ENCODE measurements at regions not wholly inside any gene's neighbourhood (a gene's known extent, or its start where the extent isn't known, plus 50 kb on each side); places are given as distances from the start of the nearest gene placed in this dataset.
"Not testable (repeated sequence)": the region's sequence is repeated elsewhere in the genome, so short reads cannot be mapped to it uniquely, and the experiment has no call there.

DNA sequence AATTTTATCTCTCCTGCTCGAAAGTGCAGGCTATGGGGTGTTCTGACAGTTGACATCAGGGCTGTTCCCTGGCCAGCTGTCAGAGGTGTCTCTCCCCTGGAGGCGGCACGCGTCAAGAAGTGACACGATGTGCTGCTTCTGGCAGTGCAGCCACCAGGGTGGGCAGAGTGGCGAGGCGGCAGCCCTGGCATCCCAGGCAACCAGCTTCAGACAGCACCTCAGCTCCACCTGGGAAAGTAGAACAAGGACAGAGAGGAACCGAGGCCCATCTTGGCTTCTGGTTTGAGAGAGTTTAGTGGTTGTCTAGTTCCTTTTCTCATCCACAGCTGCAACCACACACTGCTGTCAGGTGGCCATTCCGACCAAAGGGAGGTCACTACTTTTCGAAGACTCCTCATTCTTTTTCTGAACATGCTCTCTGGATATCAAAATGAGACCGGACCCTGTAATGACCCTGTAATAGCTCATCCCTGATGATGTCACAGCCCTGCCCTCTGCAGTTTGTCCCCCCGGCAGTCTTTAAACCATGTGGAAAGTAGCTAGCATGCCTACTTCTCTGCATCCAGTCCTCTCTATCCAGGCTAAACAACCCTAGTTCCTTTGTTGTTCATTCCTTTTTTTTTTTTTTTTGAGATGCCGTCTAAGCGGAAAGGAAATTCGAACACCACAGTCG lies 381.0 kb upstream of the NRP1 start:
- DNase-seq (ENCODE audit: low read depth in 4 of 4, low spot score in 3 of 4) = no peak

DNA sequence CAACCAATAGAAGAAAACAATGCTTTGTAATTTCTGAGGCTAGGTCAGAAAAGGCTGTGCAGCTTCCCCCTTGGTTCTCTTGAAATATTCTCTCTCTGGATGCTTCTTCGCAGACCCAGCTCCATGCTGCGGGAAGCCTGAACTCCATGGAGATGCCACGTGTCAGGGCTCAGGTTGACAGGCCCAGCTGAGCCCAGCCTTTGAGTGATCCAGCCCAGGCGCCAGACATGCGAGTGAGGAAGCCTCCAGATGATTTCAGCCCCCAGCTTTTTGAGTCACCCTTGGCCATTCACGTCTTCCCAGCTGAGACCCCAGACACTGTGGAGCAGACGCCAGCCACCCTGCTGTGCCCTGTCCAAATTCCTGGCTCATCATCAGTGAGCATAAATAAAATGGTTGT lies 378.4 kb upstream of the NRP1 start:
- DNase-seq (ENCODE audit: low read depth in 4 of 4, low spot score in 3 of 4) = no peak

DNA sequence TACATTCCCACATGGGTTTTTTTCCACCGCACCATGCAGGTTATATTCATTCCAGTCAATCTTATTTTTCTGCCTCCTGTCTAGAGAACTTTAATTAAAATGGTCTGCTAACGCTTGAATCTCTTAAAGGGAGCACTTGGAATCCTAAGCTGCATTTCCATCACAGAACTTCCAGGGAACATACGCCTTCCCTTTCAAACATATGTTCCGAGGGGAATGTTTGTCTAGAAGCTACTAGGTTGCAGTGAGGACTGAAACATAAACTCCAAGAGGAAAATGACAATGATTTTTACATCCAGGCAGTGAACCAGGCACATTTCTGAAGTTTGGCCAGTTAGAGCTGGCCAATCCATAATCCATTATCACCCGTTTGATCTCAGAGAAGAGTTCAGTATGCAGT lies 375.5 kb upstream of the NRP1 start:
- DNase-seq (ENCODE audit: low read depth in 4 of 4, low spot score in 3 of 4) = no peak

DNA sequence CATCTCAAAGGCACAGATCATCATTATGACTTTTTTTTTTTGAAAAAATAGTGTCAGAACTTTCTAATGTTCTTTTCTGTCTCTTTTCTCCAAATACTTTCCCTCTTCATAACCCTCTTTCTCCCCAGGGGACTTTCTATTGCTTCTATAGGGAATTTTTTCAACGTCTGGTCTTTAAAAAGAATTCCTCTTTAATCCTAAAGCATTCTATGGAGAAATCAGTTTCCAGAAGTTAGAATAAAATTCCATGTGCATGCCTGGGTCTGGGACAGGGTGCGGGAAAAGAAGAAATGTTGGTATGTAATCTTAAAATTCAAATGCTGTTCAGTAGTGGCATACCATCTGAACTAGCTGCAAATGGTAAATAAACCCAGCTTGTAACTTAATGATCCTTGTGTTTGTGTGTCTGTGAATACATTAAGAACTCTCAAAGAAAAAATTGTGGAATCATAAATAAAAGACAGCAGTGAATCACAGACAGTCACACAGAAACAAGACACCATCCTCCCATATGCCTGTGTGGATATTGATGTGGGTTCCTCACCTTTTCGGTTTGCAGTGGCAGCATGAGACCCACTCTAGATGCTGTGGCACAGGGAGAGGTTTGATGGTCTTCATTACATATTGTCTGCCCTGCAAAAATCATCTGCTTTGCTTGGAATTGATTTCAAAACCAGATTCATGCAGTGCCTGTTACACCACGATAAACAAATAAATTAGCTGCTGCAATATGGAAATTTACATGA lies 374.7 kb upstream of the NRP1 start:
- no peak for DNase-seq (ENCODE audit: low read depth in 4 of 4, low spot score in 3 of 4)

DNA sequence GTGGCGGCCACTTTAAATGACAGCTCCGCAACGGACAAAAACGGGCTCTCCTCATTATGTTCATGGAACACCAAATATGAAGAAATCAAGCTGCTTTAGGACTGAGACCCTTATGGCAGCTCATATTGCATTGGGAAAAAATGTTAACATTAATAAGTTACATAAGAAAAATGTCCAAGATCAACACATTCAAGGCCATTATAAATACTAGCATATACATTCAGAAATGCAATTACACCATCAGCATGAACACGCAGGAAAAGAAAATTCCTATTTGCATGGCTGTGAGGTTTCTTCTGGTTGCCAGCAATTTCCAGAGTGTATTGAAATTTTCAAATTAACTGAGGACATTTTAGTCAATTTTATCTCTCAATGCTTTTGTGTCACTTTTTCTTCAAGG lies 374.1 kb upstream of the NRP1 start:
- DNase-seq (ENCODE audit: low read depth in 4 of 4, low spot score in 3 of 4) = no peak

GRCh38 chr10:33706746-33707145 lies 372.3 kb upstream of the NRP1 start:
- no peak for DNase-seq (ENCODE audit: low read depth in 4 of 4, low spot score in 3 of 4)

- DNase-seq (ENCODE audit: low read depth in 4 of 4, low spot score in 3 of 4) = no peak
Observed at GRCh38 chr10:33706191-33706590, 371.7 kb upstream of the NRP1 start.

DNA sequence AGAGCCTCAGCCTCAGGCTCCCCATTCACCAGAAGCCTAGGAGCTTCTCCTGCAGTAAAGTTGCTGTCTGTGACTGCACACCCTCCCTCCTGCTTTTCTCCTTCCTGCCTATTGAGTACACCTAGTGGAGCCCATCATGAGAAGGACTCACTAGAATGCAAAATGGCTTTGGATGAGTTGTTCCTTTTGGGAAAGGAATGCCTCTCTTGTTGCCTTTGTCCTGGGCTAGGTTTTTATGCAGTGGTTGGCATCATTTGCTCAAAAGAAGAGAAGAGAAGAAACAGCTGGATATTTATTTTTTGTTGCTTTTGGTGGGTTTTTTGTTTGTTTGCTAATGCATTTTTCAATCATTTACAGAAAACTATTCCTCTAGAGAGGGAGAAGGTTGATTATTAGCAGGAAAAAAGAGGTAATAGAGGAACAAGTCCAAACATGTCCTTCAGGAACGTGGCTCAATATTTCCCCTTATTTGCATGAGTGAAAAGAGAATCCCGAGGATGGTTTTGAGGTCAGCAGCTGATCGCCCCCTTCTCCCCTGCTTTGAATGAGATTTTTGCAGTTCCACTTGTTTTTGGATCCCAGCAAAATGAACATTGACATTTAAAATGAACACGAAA lies 369.9 kb upstream of the NRP1 start:
- no peak for DNase-seq (ENCODE audit: low read depth in 4 of 4, low spot score in 3 of 4)

GRCh38 chr10:33703501-33704213 lies 369.2 kb upstream of the NRP1 start:
- no peak for DNase-seq (ENCODE audit: low read depth in 4 of 4, low spot score in 3 of 4)

GRCh38 chr10:33698033-33698432 lies 363.6 kb upstream of the NRP1 start:
- no peak for DNase-seq (ENCODE audit: low read depth in 4 of 4, low spot score in 3 of 4)

- no peak for DNase-seq (ENCODE audit: low read depth in 4 of 4, low spot score in 3 of 4)
Observed at GRCh38 chr10:33697016-33697415, 362.5 kb upstream of the NRP1 start.

GRCh38 chr10:33695536-33695935 lies 361.1 kb upstream of the NRP1 start:
- DNase-seq (ENCODE audit: low read depth in 4 of 4, low spot score in 3 of 4) = no peak

DNA sequence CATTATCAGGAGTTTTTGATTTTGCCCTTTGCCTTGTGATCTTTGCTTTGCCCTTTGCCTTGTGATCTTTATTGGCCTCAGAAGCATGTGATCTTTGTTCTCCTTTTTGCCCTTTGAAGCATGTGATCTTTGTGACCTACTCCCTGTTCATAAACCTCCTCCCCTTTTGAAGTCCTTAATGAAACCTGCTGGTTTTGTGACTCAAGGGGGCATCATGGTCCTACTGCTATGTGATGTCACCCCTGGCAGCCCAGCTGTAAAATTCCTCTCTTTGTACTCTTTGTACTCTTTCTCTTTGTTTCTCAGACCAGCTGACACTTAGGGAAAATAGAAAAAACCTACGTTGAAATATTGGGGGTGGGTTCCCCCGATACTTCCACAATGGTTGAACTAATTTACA lies 356.1 kb upstream of the NRP1 start:
- DNase-seq (ENCODE audit: low read depth in 4 of 4, low spot score in 3 of 4) = not testable (repeated sequence)

- DNase-seq (ENCODE audit: low read depth in 4 of 4, low spot score in 3 of 4) = no peak
Observed at GRCh38 chr10:33688506-33688905, 354.0 kb upstream of the NRP1 start.

DNA sequence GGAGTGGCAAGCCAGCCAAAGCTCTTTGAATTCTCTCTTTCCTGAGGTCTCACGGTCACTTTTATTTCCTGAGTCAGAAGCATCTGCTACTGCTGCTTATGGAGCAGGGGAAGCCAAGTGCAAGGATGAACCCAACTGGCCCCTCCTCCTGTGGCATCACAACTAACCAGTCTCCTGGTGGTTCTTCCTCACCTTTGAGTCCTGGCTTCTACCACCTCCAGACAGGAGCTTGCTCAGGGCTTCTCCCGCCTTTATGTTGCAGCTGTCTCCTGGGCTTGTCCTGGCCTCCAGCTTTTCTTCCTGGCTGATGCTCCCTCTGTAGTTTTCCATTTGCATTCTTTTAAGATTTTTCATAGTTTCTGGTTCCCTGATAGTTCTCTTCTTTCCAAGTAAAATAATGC lies 349.7 kb upstream of the NRP1 start:
- no peak for DNase-seq (ENCODE audit: low read depth in 4 of 4, low spot score in 3 of 4)

DNA sequence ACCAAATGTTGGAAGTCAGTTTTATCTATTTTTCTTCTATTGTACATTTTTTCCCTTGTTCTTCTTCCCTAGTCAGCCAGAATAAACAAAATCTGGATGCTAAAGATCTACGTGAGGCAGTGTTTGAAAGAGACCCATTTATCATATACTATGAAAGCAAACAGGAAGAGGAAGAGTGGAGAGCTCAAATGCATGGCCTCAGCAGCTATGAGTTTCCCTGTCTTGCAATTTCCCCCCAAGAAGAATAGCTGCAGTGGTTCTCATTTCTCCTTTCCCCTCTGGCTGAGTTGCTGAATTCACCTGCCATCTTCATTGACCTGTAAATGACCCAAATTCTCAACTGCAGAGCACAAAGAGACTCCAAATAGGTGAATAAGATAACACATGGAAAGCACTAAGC lies 347.1 kb upstream of the NRP1 start:
- DNase-seq (ENCODE audit: low read depth in 4 of 4, low spot score in 3 of 4) = no peak

DNA sequence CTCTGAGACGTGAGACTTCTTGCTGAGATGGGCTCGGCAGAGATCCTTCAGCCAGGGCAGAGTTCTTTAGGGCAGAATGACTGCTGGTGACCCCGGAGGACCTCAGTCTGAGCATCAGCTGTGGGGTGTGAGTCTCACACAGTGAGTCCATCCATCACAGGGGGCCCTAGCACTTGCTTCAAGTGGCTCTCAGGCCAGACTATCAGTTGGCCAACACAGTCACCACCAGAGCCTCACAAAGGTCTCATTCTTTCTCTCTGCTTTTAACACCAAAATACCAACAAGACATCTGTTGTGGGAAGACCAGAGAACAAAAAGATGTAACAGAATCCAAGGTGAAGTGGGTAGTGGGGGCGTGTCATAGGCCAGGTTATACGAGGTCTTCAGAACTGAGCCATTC lies 345.6 kb upstream of the NRP1 start:
- DNase-seq (ENCODE audit: low read depth in 4 of 4, low spot score in 3 of 4) = no peak

- no peak for DNase-seq (ENCODE audit: low read depth in 4 of 4, low spot score in 3 of 4)
Observed at GRCh38 chr10:33676606-33677339, 342.3 kb upstream of the NRP1 start.

GRCh38 chr10:33674986-33675599 lies 340.6 kb upstream of the NRP1 start:
- no peak for DNase-seq (ENCODE audit: low read depth in 4 of 4, low spot score in 3 of 4)

GRCh38 chr10:33674491-33674890 lies 340.0 kb upstream of the NRP1 start:
- DNase-seq (ENCODE audit: low read depth in 4 of 4, low spot score in 3 of 4) = no peak

Data from right renal pelvis (tissue), 4 donors.